IMR-90 (cell line): ENCODE measurements at regions not wholly inside any gene's neighbourhood (a gene's known extent, or its start where the extent isn't known, plus 50 kb on each side); places are given as distances from the start of the nearest gene placed in this dataset.

Experiments
- ATAC-seq: fragments of 200-7000 bp; cut with Tn5 transposase; 2 replicates; pipeline ENCODE4 v1.9.1; 2020; ENCODE audit warnings: low read depth, mild to moderate bottlenecking, moderate library complexity
- BruUV-seq: library from RNA; stranded (reverse); fragments of 400-500 nt; replicated peaks from 2 replicates; lab custom pipeline; 2021; lab: Mats Ljungman, UMichigan
- CTCF ChIA-PET: fragments of 300-600 bp; formaldehyde crosslinking; extraction: SDS; loops from one replicate; lab custom pipeline; 2021; ENCODE audit warnings: antibody characterized with exemption; lab: Yijun Ruan, JAX
- POLR2A ChIA-PET: fragments of 300-600 bp; sonication (Branson Sonifier 250); formaldehyde crosslinking; loops from one replicate; lab custom pipeline; 2022; ENCODE audit warnings: antibody characterized with exemption; ENCODE audit not compliant: unreplicated experiment; lab: Charles Lee
- DNase-seq: peaks from one replicate; pipeline ENCODE4 v3.0.0; 2013
- H2AFZ ChIP-seq: replicated peaks from 2 replicates; pipeline ENCODE3; 2013; ENCODE audit warnings: low read length, mild to moderate bottlenecking; ENCODE audit not compliant: poor library complexity
- H2AK5ac ChIP-seq: 2 replicates; pipeline ENCODE4 v1.6.1; 2013; ENCODE audit warnings: low read depth, low read length, inconsistent platforms
- H2AK9ac ChIP-seq: replicated peaks from 2 replicates; pipeline ENCODE3; 2013; ENCODE audit warnings: mild to moderate bottlenecking, low read depth, low read length, moderate library complexity; ENCODE audit not compliant: poor library complexity
- H2BK120ac ChIP-seq: 2 replicates; pipeline ENCODE4 v1.6.1; 2013; ENCODE audit warnings: low read depth, low read length, inconsistent platforms
- H2BK15ac ChIP-seq: 3 replicates; pipeline ENCODE4 v1.6.1; 2013; ENCODE audit warnings: low read depth, low read length, inconsistent platforms
- H2BK20ac ChIP-seq: 2 replicates; pipeline ENCODE4 v1.6.1; 2013; ENCODE audit warnings: low read depth, mild to moderate bottlenecking, inconsistent platforms, low read length, moderate library complexity
- H2BK5ac ChIP-seq: 2 replicates; pipeline ENCODE4 v1.6.1; 2013; ENCODE audit warnings: mild to moderate bottlenecking, low read depth, low read length, inconsistent platforms; ENCODE audit not compliant: poor library complexity, severe bottlenecking
- H3K14ac ChIP-seq: replicated peaks from 2 replicates; pipeline ENCODE4 v1.6.1; 2013; ENCODE audit warnings: low read depth, low read length, inconsistent platforms
- H3K18ac ChIP-seq: 2 replicates; pipeline ENCODE4 v1.6.1; 2013; ENCODE audit warnings: low read depth, low read length, control low read depth
- H3K23ac ChIP-seq: 2 replicates; pipeline ENCODE4 v1.6.1; 2013; ENCODE audit warnings: low read depth, low read length, inconsistent platforms
- H3K27ac ChIP-seq: 2 replicates; pipeline ENCODE4 v1.5.1; 2013; ENCODE audit warnings: mild to moderate bottlenecking, control low read depth, low read length; ENCODE audit not compliant: insufficient read depth
- H3K27me3 ChIP-seq: 2 replicates; pipeline ENCODE4 v1.6.1; 2013; ENCODE audit warnings: low read length; ENCODE audit not compliant: control insufficient read depth, insufficient read depth
- H3K36me3 ChIP-seq: 2 replicates; pipeline ENCODE4 v1.6.1; 2013; ENCODE audit warnings: low read length, mixed read lengths; ENCODE audit not compliant: control insufficient read depth, insufficient read depth
- H3K4ac ChIP-seq: 2 replicates; pipeline ENCODE4 v1.6.1; 2013; ENCODE audit warnings: low read depth, low read length, inconsistent platforms
- H3K4me1 ChIP-seq: 2 replicates; pipeline ENCODE4 v1.6.1; 2013; ENCODE audit warnings: low read length, mixed read lengths; ENCODE audit not compliant: control insufficient read depth, insufficient read depth
- H3K4me2 ChIP-seq: 2 replicates; pipeline ENCODE4 v1.6.1; 2013; ENCODE audit warnings: low read depth, mild to moderate bottlenecking, control low read depth, low read length, moderate library complexity
- H3K4me3 ChIP-seq: 2 replicates; pipeline ENCODE4 v1.5.1; 2013; ENCODE audit warnings: low read depth, mild to moderate bottlenecking, control low read depth, low read length, moderate library complexity; ENCODE audit not compliant: insufficient read depth
- H3K56ac ChIP-seq: 2 replicates; pipeline ENCODE4 v1.6.1; 2013; ENCODE audit warnings: low read length, inconsistent platforms; ENCODE audit not compliant: insufficient read depth; ENCODE audit errors: extremely low read depth
- H3K79me1 ChIP-seq, 2 experiments: 2 replicates each; pipeline ENCODE4 v1.6.1; 2013; ENCODE audit warnings: low read length in 2 of 2, inconsistent platforms in 1 of 2, low read depth in 1 of 2
- H3K9ac ChIP-seq: 2 replicates; pipeline ENCODE4 v1.6.1; 2013; ENCODE audit warnings: low read depth, low read length, control low read depth
- H3K9me1 ChIP-seq: 2 replicates; pipeline ENCODE4 v1.6.1; 2013; ENCODE audit warnings: low read length, inconsistent platforms; ENCODE audit not compliant: insufficient read depth
- H3K9me3 ChIP-seq: 2 replicates; pipeline ENCODE4 v1.6.1; 2013; ENCODE audit warnings: low read length; ENCODE audit not compliant: control insufficient read depth, insufficient read depth
- H4K20me1 ChIP-seq: 2 replicates; pipeline ENCODE4 v1.6.1; 2013; ENCODE audit warnings: low read length, inconsistent platforms; ENCODE audit not compliant: insufficient read depth
- H4K5ac ChIP-seq: 2 replicates; pipeline ENCODE4 v1.6.1; 2013; ENCODE audit warnings: mild to moderate bottlenecking, low read depth, low read length, control low read depth
- H4K8ac ChIP-seq, 2 experiments: 2 replicates each; pipeline ENCODE4 v1.6.1; 2013; ENCODE audit warnings: low read depth in 2 of 2, low read length in 2 of 2, control low read depth in 1 of 2, inconsistent platforms in 1 of 2
- H4K91ac ChIP-seq: 2 replicates; pipeline ENCODE4 v1.6.1; 2013; ENCODE audit warnings: low read depth, low read length, inconsistent platforms; ENCODE audit not compliant: insufficient read depth
- CEBPB ChIP-seq: IDR thresholded peaks from 2 replicates; pipeline ENCODE4 v1.6.1; 2012; ENCODE audit warnings: low read depth, low read length, improper control_type of control experiment
- CTCF ChIP-seq: conservative IDR thresholded peaks from 2 replicates; pipeline ENCODE4 v1.5.1; 2012; ENCODE audit warnings: mild to moderate bottlenecking, low read depth, low read length, improper control_type of control experiment
- MAFK ChIP-seq: IDR thresholded peaks from 2 replicates; pipeline ENCODE4 v1.6.1; 2012; ENCODE audit warnings: low read depth, low read length, improper control_type of control experiment
- MAZ ChIP-seq: IDR thresholded peaks from 2 replicates; pipeline ENCODE4 v1.6.1; 2012; ENCODE audit warnings: low read depth, mild to moderate bottlenecking, low read length, improper control_type of control experiment, moderate library complexity, borderline replicate concordance
- NFE2L2 ChIP-seq: fragments of 150-350 bp; IDR thresholded peaks from 2 replicates; pipeline ENCODE4 v1.6.1; 2016; ENCODE audit warnings: low read depth, mild to moderate bottlenecking, low read length
- POLR2A ChIP-seq: IDR thresholded peaks from 2 replicates; pipeline ENCODE4 v1.6.1; 2012; ENCODE audit warnings: mild to moderate bottlenecking, low read depth, low read length
- RFX5 ChIP-seq: IDR thresholded peaks from 2 replicates; pipeline ENCODE4 v1.8.0; 2012; ENCODE audit warnings: low read depth, mild to moderate bottlenecking, low read length, moderate library complexity
- WGBS, 2 experiments: methylation state at CpG; one replicate each; pipeline versions ENCODE4 v1.1.5 to v1.1.7; 2013; ENCODE audit warnings: missing lambda C conversion rate in 2 of 2; ENCODE audit not compliant: insufficient read length in 1 of 2; ENCODE audit errors: extremely low coverage in 2 of 2; 5-methylcytosine and 5-hydroxymethylcytosine counted together
- dilution Hi-C: fragments of 300-500 bp; cut with HindIII; formaldehyde crosslinking; loops from one replicate; pipeline ENCODE4 v1.14.3; 2018; ENCODE audit warnings: low sequenced_read_pairs; ENCODE audit not compliant: unreplicated experiment
- in situ Hi-C: fragments of 300-500 bp; cut with MboI; formaldehyde crosslinking; loops from 3 replicates; pipeline ENCODE4 v1.14.3; 2019; ENCODE audit warnings: low sequenced_read_pairs, inconsistent platforms, mixed read lengths
- intact Hi-C: fragments of 100-400 bp; cut with micrococcal nuclease; formaldehyde crosslinking; loops from 2 replicates; pipeline ENCODE4 v1.10.0; 2022

GRCh38 chr5:27619982-27620381 is 581.6 kb upstream of the CDH9 start:
- H3K27ac ChIP-seq: no peak overlapping the region
- H2BK20ac ChIP-seq: no peak overlapping the region
- H3K79me1 ChIP-seq: no peaks in the 10 kb centered on the region
- H2AFZ ChIP-seq: no peak overlapping the region
- in situ Hi-C loops: no loop called here
- H3K9me1 ChIP-seq: no peaks in the 10 kb centered on the region
- H3K36me3 ChIP-seq: no peaks in the 10 kb centered on the region
- no TSS peak for BruUV-seq
- H3K4me1 ChIP-seq: no peaks in the 10 kb centered on the region
- DNase-seq: no peak
- H3K4me2 ChIP-seq: no peak overlapping the region
- H4K20me1 ChIP-seq: no peaks in the 10 kb centered on the region
- H3K56ac ChIP-seq: no peak overlapping the region
- intact Hi-C loops: no loop called here
- peaks cover 5% of the 10 kb centered on the region; the same call in 1 of the 2 replicates for H3K9me3 ChIP-seq
- H4K5ac ChIP-seq: no peak overlapping the region
- H2AK9ac ChIP-seq: no peak overlapping the region
- ChIA-PET CTCF (no interaction called here), POLR2A (interaction anchor here (0.6 kb wide), 1 partner anchor 10 kb away, joined by 7 read pairs; no protein-coding TSS in a partner anchor)
- no peak overlapping the region for H2BK5ac ChIP-seq
- no peak overlapping the region for H3K4ac ChIP-seq
- no peak overlapping the region for H2BK120ac ChIP-seq
- H3K9ac ChIP-seq: no peak overlapping the region
- H2BK15ac ChIP-seq: no peak overlapping the region
- TF ChIP-seq MAZ (no peak), RFX5 (no peak), CTCF (no peak), MAFK (no peak), NFE2L2 (no peak), POLR2A (no peak), CEBPB (no peak)
- no peak overlapping the region for H3K23ac ChIP-seq
- no peak overlapping the region for H3K4me3 ChIP-seq
- H3K27me3 ChIP-seq: no peaks in the 10 kb centered on the region
- H4K8ac ChIP-seq: no peak overlapping the region
- H2AK5ac ChIP-seq: no peak overlapping the region
- no peak overlapping the region for H3K14ac ChIP-seq
- dilution Hi-C loops: no loop called here
- no peak overlapping the region for H4K91ac ChIP-seq
- H3K18ac ChIP-seq: no peak overlapping the region
- no CpG with 5 or more reads among the region's 2 CpGs for WGBS, 2 experiments
- no peak for ATAC-seq
